HEK293T (cell line): ENCODE measurements at regions not wholly inside any gene's neighbourhood (a gene's known extent, or its start where the extent isn't known, plus 50 kb on each side); places are given as distances from the start of the nearest gene placed in this dataset.

Source experiments
- ARNT ChIP-seq: fragments of 450-650 bp; IDR thresholded peaks from 2 replicates; pipeline ENCODE4 v1.6.1; 2017; ENCODE audit warnings: mild to moderate bottlenecking
- BHLHE40 ChIP-seq: fragments of 450-650 bp; IDR thresholded peaks from 2 replicates; pipeline ENCODE4 v1.6.1; 2016; ENCODE audit warnings: mild to moderate bottlenecking, moderate library complexity, borderline replicate concordance
- CTBP1 ChIP-seq: fragments of 450-650 bp; IDR thresholded peaks from 2 replicates; pipeline ENCODE4 v1.6.1; 2016; ENCODE audit warnings: borderline replicate concordance
- ELF4 ChIP-seq: fragments of 450-650 bp; IDR thresholded peaks from 2 replicates; pipeline ENCODE4 v1.6.1; 2017; ENCODE audit warnings: antibody characterized with exemption
- FOXM1 ChIP-seq: fragments of 450-650 bp; IDR thresholded peaks from 2 replicates; pipeline ENCODE4 v1.6.1; 2017; ENCODE audit warnings: mild to moderate bottlenecking, borderline replicate concordance
- HDGF ChIP-seq: fragments of 450-650 bp; IDR thresholded peaks from 2 replicates; pipeline ENCODE4 v1.6.1; 2017; ENCODE audit warnings: antibody characterized with exemption, borderline replicate concordance
- LEF1 ChIP-seq: fragments of 450-650 bp; IDR thresholded peaks from 2 replicates; pipeline ENCODE4 v1.6.1; 2017; ENCODE audit warnings: mild to moderate bottlenecking, borderline replicate concordance
- SP1 ChIP-seq: fragments of 450-650 bp; IDR thresholded peaks from 2 replicates; pipeline ENCODE4 v1.6.1; 2017
- SUZ12 ChIP-seq: fragments of 450-650 bp; IDR thresholded peaks from 2 replicates; pipeline ENCODE4 v1.6.1; 2016; ENCODE audit warnings: mild to moderate bottlenecking
- TARDBP ChIP-seq: fragments of 450-650 bp; IDR thresholded peaks from 2 replicates; pipeline ENCODE4 v1.6.1; 2016
- TF ChIP-seq, protein P1 (sequence below): fragments of 450-650 bp; IDR thresholded peaks from 2 replicates; pipeline ENCODE4 v1.6.1; 2016

DNA sequence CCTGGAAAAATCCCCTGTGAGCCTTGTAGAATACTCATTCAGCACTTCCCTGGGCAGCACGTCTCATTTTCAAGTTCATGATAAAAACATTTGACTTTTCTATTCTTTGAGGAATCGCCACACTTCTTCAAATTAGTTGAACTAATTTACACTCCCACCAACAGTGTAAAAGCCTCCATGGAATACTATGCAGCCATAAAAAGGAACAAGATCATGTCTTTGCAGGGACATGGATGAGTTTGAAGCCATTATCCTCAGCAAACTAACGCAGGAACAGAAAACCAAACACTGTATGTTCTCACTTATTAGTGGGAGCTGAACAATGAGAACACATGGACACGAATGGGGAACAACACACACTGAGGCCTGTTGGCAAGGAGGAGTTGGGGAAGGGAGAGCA is 102.0 kb upstream of the HEY2 start:
- TF ChIP-seq HDGF (no peak), BHLHE40 (no peak), FOXM1 (no peak), ARNT (no peak), ELF4 (no peak), SP1 (no peak), SUZ12 (no peak), TARDBP (no peak), LEF1 (no peak), CTBP1 (no peak)
- TF ChIP-seq, protein P1, sequence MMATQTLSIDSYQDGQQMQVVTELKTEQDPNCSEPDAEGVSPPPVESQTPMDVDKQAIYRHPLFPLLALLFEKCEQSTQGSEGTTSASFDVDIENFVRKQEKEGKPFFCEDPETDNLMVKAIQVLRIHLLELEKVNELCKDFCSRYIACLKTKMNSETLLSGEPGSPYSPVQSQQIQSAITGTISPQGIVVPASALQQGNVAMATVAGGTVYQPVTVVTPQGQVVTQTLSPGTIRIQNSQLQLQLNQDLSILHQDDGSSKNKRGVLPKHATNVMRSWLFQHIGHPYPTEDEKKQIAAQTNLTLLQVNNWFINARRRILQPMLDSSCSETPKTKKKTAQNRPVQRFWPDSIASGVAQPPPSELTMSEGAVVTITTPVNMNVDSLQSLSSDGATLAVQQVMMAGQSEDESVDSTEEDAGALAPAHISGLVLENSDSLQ: no peak
